SU-DHL-6 (cell line): ENCODE measurements at regions not wholly inside any gene's neighbourhood (a gene's known extent, or its start where the extent isn't known, plus 50 kb on each side); places are given as distances from the start of the nearest gene placed in this dataset.

ENCODE experiments used
- EZH2phosphoT487 ChIP-seq: fragments of 200-600 bp; sonication (generic), shearing (Covaris generic); conservative IDR thresholded peaks from 2 replicates; pipeline ENCODE4 v1.6.1; 2018; ENCODE audit warnings: mild to moderate bottlenecking, antibody characterized with exemption, low read length, moderate library complexity, mixed read lengths
- TF ChIP-seq, protein P1 (sequence below): fragments of 200-600 bp; sonication (generic); IDR thresholded peaks from one replicate; pipeline ENCODE4 v1.5.1; 2017; ENCODE audit warnings: antibody characterized with exemption, mild to moderate bottlenecking, low read length, moderate library complexity; ENCODE audit not compliant: insufficient read depth, poor library complexity, severe bottlenecking

DNA sequence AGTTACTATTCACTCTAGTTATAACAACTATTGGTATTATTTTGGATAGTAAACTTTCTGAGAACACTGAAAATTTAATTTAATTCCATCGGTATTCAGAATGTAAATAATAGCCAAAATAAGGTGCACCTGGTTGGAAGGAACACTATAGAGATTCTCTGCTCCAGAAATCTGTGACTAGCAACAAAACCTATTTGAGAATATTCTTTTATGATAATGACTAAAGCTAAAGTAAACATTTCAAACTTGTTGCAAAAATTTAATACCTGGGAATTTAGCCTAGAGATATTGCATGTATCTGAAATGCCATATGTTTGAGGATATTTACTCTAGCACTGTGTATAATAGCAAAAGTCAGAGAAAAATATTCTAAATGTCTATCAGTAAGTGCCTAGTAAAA is 144.1 kb downstream of the PLK2 start:
- TF ChIP-seq, protein P1, sequence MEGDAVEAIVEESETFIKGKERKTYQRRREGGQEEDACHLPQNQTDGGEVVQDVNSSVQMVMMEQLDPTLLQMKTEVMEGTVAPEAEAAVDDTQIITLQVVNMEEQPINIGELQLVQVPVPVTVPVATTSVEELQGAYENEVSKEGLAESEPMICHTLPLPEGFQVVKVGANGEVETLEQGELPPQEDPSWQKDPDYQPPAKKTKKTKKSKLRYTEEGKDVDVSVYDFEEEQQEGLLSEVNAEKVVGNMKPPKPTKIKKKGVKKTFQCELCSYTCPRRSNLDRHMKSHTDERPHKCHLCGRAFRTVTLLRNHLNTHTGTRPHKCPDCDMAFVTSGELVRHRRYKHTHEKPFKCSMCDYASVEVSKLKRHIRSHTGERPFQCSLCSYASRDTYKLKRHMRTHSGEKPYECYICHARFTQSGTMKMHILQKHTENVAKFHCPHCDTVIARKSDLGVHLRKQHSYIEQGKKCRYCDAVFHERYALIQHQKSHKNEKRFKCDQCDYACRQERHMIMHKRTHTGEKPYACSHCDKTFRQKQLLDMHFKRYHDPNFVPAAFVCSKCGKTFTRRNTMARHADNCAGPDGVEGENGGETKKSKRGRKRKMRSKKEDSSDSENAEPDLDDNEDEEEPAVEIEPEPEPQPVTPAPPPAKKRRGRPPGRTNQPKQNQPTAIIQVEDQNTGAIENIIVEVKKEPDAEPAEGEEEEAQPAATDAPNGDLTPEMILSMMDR, result no peak
- no peak for TF ChIP-seq EZH2phosphoT487
